ENCODE measurements at regions not wholly inside any gene's neighbourhood (a gene's known extent, or its start where the extent isn't known, plus 50 kb on each side); places are given as distances from the start of the nearest gene placed in this dataset.

- Histone ChIP-seq H4K20me1 (ENCODE audit: insufficient read depth) (no peaks in the 10 kb centered on the region), H2AFZ (no peak overlapping the region), H3K4me2 (ENCODE audit: unreplicated experiment) (no peak overlapping the region), H3K27ac (no peak overlapping the region), H3K27me3 (replicated peaks; ENCODE audit: insufficient read depth) (no peaks in the 10 kb centered on the region), H3K9me2 (ENCODE audit: insufficient read depth) (no peaks in the 10 kb centered on the region), H3K9ac (no peak overlapping the region), H3K4me1 (ENCODE audit: insufficient read depth) (peaks cover 6% of the 10 kb centered on the region; the same call in 1 of the 2 replicates), H3F3A (ENCODE audit: insufficient read depth) (no peaks in the 10 kb centered on the region), H3K9me3 (ENCODE audit: low read depth) (no peaks in the 10 kb centered on the region), H3K4me3 (no peak overlapping the region), H3K36me3 (ENCODE audit: low read depth) (no peaks in the 10 kb centered on the region), H3K79me2 (ENCODE audit: insufficient read depth) (no peaks in the 10 kb centered on the region)
- TF ChIP-seq EZH2phosphoT487 (IDR thresholded peaks at IDR 0.05; ENCODE audit: insufficient read depth, low read depth), result no peak
- TF ChIP-seq EZH2 (IDR thresholded peaks at IDR 0.05; ENCODE audit: insufficient read depth, poor library complexity, severe bottlenecking), result no peak
- no peak for DNase-seq
- in situ Hi-C loops (cut with MboI), result no loop called here
These were observed 302.2 kb upstream of the ESRRG start for GRCh38 chr1:217025381-217025780.

DNA sequence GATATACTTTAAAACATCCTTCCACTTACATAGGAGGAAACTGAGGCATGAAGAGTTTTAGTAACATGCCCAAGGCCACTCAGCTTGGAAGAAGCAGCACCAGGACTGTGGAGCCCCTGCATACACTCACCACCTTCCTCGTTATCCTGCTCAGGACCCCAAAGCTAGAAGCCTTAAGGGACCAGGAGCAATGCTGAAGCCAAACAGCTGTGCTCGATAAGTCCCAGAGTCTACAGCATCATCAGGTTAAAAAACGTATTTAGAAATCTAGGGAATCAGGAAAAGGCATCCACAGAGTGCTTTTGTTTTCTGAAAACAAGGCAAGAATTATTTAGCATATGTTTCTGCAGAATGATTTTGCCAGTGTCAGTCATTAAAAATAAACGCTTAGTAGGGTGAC lies 301.7 kb upstream of the ESRRG start:
- Histone ChIP-seq H3K9ac (no peak overlapping the region), H3K36me3 (ENCODE audit: low read depth) (no peaks in the 10 kb centered on the region), H3K27me3 (replicated peaks; ENCODE audit: insufficient read depth) (no peaks in the 10 kb centered on the region), H4K20me1 (ENCODE audit: insufficient read depth) (no peaks in the 10 kb centered on the region), H3F3A (ENCODE audit: insufficient read depth) (no peaks in the 10 kb centered on the region), H3K27ac (no peak overlapping the region), H3K4me3 (no peak overlapping the region), H3K4me1 (ENCODE audit: insufficient read depth) (peaks cover 6% of the 10 kb centered on the region; the same call in 1 of the 2 replicates), H2AFZ (no peak overlapping the region), H3K4me2 (ENCODE audit: unreplicated experiment) (no peak overlapping the region), H3K9me2 (ENCODE audit: insufficient read depth) (no peaks in the 10 kb centered on the region), H3K9me3 (ENCODE audit: low read depth) (no peaks in the 10 kb centered on the region), H3K79me2 (ENCODE audit: insufficient read depth) (no peaks in the 10 kb centered on the region)
- TF ChIP-seq EZH2 (IDR thresholded peaks at IDR 0.05; ENCODE audit: insufficient read depth, poor library complexity, severe bottlenecking) (no peak), EZH2phosphoT487 (IDR thresholded peaks at IDR 0.05; ENCODE audit: insufficient read depth, low read depth) (no peak)
- WGBS, 2 experiments (ENCODE audit: low coverage in 1 of 2, low lambda C conversion rate in 2 of 2, missing lambda C conversion rate in 2 of 2), result 52 to 54% methylated on average over 4 of the region's 4 CpGs
- DNase-seq, result no peak
- in situ Hi-C loops (cut with MboI), result no loop called here

- Histone ChIP-seq H3K4me1 (ENCODE audit: insufficient read depth) (no peaks in the 10 kb centered on the region), H3K9me2 (ENCODE audit: insufficient read depth) (no peaks in the 10 kb centered on the region), H3K36me3 (ENCODE audit: low read depth) (no peaks in the 10 kb centered on the region), H4K20me1 (ENCODE audit: insufficient read depth) (no peaks in the 10 kb centered on the region), H3K79me2 (ENCODE audit: insufficient read depth) (no peaks in the 10 kb centered on the region), H3K27ac (no peak overlapping the region), H3K4me3 (no peak overlapping the region), H3K4me2 (ENCODE audit: unreplicated experiment) (no peak overlapping the region), H3F3A (ENCODE audit: insufficient read depth) (no peaks in the 10 kb centered on the region), H2AFZ (no peak overlapping the region), H3K9me3 (ENCODE audit: low read depth) (no peaks in the 10 kb centered on the region), H3K9ac (no peak overlapping the region), H3K27me3 (replicated peaks; ENCODE audit: insufficient read depth) (no peaks in the 10 kb centered on the region)
- DNase-seq, result no peak
- TF ChIP-seq EZH2 (IDR thresholded peaks at IDR 0.05; ENCODE audit: insufficient read depth, poor library complexity, severe bottlenecking), result no peak
- TF ChIP-seq EZH2phosphoT487 (IDR thresholded peaks at IDR 0.05; ENCODE audit: insufficient read depth, low read depth), result no peak
- in situ Hi-C loops (cut with MboI), result no loop called here
- 0% methylated on average over 2 of the region's 2 CpGs for WGBS, 2 experiments (ENCODE audit: low coverage in 1 of 2, low lambda C conversion rate in 2 of 2, missing lambda C conversion rate in 2 of 2)
These were observed 298.7 kb upstream of the ESRRG start for GRCh38 chr1:217021956-217022355.

GRCh38 chr1:217021400-217021799 lies 298.2 kb upstream of the ESRRG start:
- Histone ChIP-seq H2AFZ (no peak overlapping the region), H3K9ac (no peak overlapping the region), H3K9me3 (ENCODE audit: low read depth) (no peaks in the 10 kb centered on the region), H3K4me2 (ENCODE audit: unreplicated experiment) (no peak overlapping the region), H4K20me1 (ENCODE audit: insufficient read depth) (no peaks in the 10 kb centered on the region), H3K36me3 (ENCODE audit: low read depth) (no peaks in the 10 kb centered on the region), H3K4me3 (no peak overlapping the region), H3K4me1 (ENCODE audit: insufficient read depth) (no peaks in the 10 kb centered on the region), H3F3A (ENCODE audit: insufficient read depth) (no peaks in the 10 kb centered on the region), H3K79me2 (ENCODE audit: insufficient read depth) (no peaks in the 10 kb centered on the region), H3K27ac (no peak overlapping the region), H3K27me3 (replicated peaks; ENCODE audit: insufficient read depth) (no peaks in the 10 kb centered on the region), H3K9me2 (ENCODE audit: insufficient read depth) (no peaks in the 10 kb centered on the region)
- WGBS, 2 experiments (ENCODE audit: low coverage in 1 of 2, low lambda C conversion rate in 2 of 2, missing lambda C conversion rate in 2 of 2), result 23 to 28% methylated on average over 2 of the region's 2 CpGs
- TF ChIP-seq EZH2phosphoT487 (IDR thresholded peaks at IDR 0.05; ENCODE audit: insufficient read depth, low read depth) (no peak), EZH2 (IDR thresholded peaks at IDR 0.05; ENCODE audit: insufficient read depth, poor library complexity, severe bottlenecking) (no peak)
- in situ Hi-C loops (cut with MboI), result no loop called here
- no peak for DNase-seq

- 31 to 32% methylated on average over 2 of the region's 2 CpGs for WGBS, 2 experiments (ENCODE audit: low coverage in 1 of 2, low lambda C conversion rate in 2 of 2, missing lambda C conversion rate in 2 of 2)
- H3K4me2 ChIP-seq (ENCODE audit: unreplicated experiment), result no peak overlapping the region
- H3K9me3 ChIP-seq (ENCODE audit: low read depth), result no peaks in the 10 kb centered on the region
- H3K79me2 ChIP-seq (ENCODE audit: insufficient read depth), result no peaks in the 10 kb centered on the region
- no peak overlapping the region for H3K4me3 ChIP-seq
- no peaks in the 10 kb centered on the region for H3K9me2 ChIP-seq (ENCODE audit: insufficient read depth)
- no peak for TF ChIP-seq EZH2 (IDR thresholded peaks at IDR 0.05; ENCODE audit: insufficient read depth, poor library complexity, severe bottlenecking)
- TF ChIP-seq EZH2phosphoT487 (IDR thresholded peaks at IDR 0.05; ENCODE audit: insufficient read depth, low read depth), result no peak
- DNase-seq, result no peak
- no peak overlapping the region for H2AFZ ChIP-seq
- H3K27me3 ChIP-seq (replicated peaks; ENCODE audit: insufficient read depth), result no peaks in the 10 kb centered on the region
- H4K20me1 ChIP-seq (ENCODE audit: insufficient read depth), result no peaks in the 10 kb centered on the region
- H3K9ac ChIP-seq, result no peak overlapping the region
- no peaks in the 10 kb centered on the region for H3K4me1 ChIP-seq (ENCODE audit: insufficient read depth)
- in situ Hi-C loops (cut with MboI), result no loop called here
- no peak overlapping the region for H3K27ac ChIP-seq
- no peaks in the 10 kb centered on the region for H3K36me3 ChIP-seq (ENCODE audit: low read depth)
- H3F3A ChIP-seq (ENCODE audit: insufficient read depth), result no peaks in the 10 kb centered on the region
These were observed 296.2 kb upstream of the ESRRG start for GRCh38 chr1:217019475-217019874.

All from GM23248 (cell line).